ENCODE measurements at regions not wholly inside any gene's neighbourhood (a gene's known extent, or its start where the extent isn't known, plus 50 kb on each side); places are given as distances from the start of the nearest gene placed in this dataset.

- TF ChIP-seq CTCF (IDR thresholded peaks at IDR 0.05; ENCODE audit: low read depth, low read length): no peak
- no peak for TF ChIP-seq POLR2A (IDR thresholded peaks at IDR 0.05; ENCODE audit: extremely low read depth, insufficient read length)
- no peak for TF ChIP-seq MAX (IDR thresholded peaks at IDR 0.05; ENCODE audit: low read depth, low read length)
- TF ChIP-seq MYC (IDR thresholded peaks at IDR 0.05; ENCODE audit: low read depth, low read length): no peak
These were observed 437.4 kb downstream of the JRKL start for GRCh38 chr11:96827164-96827563.

Measured in NB4 (cell line).